Bone marrow (tissue), 2 donors: ENCODE measurements at regions not wholly inside any gene's neighbourhood (a gene's known extent, or its start where the extent isn't known, plus 50 kb on each side); places are given as distances from the start of the nearest gene placed in this dataset.

ENCODE experiments used
- DNase-seq, 2 donors: peaks; one replicate each; lab custom pipeline; 2025; lab: John Stamatoyannopoulos, UW

- no peak for DNase-seq
These were observed 314.1 kb upstream of the SLC35B3 start for GRCh38 chr6:8749465-8749864.

- DNase-seq = peak in 1 of 2 donors; percentile 39
These were observed 307.9 kb upstream of the SLC35B3 start for GRCh38 chr6:8743170-8743745.

- no peak for DNase-seq
These were observed 304.1 kb upstream of the SLC35B3 start for GRCh38 chr6:8739454-8739853.

DNA sequence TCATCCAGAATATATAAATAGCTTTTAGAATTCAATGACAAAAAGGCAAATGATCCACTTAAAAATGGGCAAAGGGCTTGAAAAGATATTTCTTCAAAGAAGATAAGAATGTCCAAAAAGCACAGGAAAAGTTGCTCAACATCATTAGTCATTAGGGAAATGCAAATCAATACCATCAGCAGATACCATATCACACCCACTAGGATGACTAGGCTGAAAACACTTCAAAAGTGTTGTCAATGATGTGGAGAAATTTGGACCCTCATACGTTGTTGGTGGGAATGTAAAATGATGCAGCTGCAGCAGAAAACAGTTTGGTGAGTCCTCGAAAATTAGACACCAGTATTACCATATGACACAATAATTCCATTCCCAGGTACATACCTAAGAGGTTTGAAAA, 303.6 kb upstream of the SLC35B3 start:
- no peak for DNase-seq

DNA sequence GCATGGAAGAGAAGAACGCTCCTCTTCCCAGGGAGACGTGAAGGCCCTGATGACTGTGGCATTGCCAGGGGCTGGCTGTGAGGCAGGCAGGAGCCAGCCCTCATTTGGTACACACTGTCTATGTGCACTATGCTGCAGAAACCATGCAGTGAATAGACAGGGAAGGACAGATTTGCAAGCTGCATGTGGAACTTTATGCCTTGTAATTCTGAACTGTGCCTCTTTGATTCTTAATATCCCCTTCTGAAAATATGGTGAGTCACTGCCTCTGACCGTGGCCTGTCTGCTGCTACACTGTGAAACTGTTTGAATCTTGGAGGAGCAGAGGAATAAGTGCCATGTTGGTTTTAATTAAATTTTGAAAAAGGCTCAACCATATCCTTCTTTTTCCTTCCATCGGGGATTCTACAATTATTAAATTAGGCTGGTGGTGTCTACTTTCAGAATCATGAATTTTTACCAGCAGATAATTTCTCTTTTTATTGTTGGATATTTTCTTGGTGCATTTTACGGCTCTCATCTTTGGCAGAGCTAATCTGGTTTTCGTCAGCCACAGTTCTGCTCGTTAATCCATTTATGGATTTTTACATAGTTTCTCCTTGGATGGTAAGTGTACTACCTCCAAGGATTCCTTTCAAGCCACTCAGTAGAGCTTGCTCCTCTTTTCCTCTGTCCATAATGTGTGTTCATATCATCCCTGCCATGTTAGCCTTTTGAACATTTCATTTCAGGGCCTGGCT, 301.0 kb upstream of the SLC35B3 start:
- DNase-seq = no peak

- DNase-seq = no peak
These were observed 298.5 kb upstream of the SLC35B3 start for GRCh38 chr6:8733879-8734278.

GRCh38 chr6:8731874-8732273, 296.5 kb upstream of the SLC35B3 start:
- DNase-seq = no peak

DNA sequence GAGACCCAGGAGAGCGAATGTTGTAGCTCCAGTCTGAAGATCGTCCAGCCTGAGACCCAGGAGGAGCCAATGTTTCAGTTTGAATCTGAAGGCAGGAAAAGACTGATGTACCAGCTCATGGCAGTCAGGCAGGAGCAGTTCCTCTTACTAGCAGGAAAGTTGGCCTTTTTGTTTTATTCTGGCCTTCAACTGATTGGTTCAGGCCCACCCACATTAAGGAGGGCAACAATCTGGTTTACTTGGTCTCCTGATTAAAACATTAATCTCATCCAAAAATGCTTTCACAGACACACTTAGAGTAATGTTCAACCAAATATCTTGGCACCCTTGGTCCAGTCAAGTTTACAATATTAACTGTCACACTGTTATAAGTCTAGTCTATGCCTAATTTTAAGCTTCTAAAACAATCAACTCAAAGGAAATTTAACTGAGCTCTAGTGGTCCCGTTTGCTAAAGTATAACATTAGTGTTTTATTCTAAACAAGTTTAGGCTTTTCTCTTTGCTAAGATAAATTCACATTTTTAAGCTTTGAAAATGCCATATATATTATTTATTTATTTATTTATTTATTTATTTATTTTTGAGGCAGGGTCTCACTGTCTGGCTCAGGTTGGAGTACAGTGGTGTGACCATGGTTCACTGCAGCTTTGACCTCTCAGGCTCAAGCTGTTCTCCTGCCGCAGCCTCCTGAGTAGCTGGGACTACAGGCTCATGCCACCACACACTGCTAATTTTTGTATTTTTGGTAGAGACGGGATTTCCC, 275.5 kb upstream of the SLC35B3 start:
- DNase-seq = no peak

DNA sequence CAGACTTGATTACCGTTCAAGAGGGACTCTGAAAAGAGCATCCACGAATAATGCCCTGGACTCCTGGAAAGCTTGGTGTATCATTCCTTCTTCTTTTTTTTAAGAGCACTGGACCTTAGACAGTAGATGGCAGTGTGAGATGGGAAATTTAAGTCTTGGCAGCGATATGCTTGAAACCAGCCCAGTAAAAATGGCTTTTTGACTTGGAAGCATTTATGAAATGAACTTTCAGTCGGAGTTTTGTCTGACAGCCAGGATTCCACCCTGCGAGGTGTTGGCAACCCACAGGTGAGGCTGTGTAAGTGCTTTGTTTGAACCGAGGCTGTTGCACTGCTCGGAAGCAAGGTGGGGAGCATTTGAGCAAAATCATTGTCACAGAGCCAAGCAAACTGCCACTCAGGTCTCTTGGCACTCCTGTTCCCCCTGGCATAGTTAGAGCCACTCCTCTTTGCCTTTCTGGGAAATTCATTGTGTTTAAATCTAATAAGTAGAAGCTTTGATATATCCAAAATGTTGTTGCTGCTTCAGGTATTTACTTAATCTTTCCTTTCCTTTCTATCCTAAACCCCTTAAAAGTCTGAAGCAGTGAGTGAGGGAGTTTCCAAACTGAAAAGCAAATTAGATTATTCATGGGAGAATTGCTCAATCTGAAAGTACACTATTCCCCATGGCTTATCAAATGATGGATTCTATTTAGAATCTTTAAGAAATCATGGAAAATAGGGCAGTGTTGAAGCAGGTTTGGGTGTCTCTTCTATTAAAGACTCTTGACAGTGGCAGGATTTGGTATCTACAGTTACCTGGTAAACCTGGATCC, 272.8 kb upstream of the SLC35B3 start:
- DNase-seq = peak in 1 of 2 donors; percentile 23

DNA sequence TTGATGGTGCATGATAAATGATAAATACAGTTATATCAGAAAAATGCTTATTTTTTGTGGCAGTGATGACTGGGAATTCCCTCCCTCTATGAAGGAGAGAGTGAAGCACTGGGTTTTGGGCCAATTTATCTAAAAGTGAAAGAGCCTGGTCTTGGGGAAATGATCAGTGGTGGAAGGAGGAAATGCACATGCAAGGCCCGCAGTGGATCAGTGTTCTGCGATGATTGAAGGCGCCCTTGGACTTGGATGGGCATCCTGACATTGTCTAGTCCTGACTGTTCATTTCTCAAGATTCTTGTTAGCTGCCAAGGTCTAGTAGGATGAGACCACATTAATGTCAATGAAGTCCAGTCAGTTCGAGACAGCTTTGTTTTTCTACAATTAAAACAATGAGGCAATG, 272.0 kb upstream of the SLC35B3 start:
- no peak for DNase-seq

DNA sequence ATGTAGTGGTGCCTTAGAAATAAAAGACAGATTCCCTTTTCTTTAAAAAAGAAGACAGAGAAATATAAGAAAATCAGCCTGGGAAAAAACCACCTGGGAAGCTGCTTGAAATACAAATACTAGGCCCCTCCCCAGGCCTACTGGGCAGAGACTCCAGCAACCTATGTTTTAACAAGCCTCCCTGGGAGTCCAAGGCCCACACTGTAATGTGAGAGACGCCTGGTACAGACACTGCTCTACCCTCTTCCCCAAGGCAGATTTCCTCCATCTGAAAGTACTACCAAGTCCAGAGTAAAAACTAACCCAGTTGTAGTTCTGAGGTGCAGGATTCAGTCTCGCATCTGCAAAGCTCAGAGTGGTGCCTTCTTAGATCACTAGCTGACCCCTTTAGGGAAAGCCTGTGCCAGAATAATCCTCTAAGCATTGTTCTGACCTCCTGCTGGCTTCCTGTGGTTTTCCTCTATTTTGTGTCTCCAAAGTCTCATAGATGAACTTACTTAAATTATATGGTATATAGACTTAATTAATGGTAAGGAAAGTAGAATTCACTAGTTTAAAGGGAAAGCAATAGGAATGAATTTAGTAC, 270.2 kb upstream of the SLC35B3 start:
- no peak for DNase-seq

- no peak for DNase-seq
These were observed 267.7 kb upstream of the SLC35B3 start for GRCh38 chr6:8703059-8703458.

DNA sequence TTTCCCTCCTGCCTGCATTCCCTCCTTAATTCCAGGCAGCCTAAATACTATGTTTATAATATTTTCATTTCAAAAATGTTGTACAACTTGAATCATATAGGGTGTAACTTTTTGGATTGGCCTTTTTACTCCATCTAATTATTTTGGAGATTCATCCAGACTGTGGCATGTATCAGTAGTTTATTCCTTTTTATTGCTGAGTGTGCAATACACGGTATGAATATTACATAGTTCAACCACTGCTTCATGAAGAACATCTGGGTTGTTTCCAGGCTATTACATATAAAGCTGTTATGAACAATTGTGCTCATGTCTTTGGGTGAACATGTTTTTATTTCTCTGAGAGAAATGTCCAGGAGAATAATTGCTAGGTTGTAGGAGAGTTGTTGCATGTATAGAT, 253.5 kb upstream of the SLC35B3 start:
- no peak for DNase-seq

- no peak for DNase-seq
These were observed 250.7 kb upstream of the SLC35B3 start for GRCh38 chr6:8686077-8686476.

GRCh38 chr6:8683204-8683603, 247.9 kb upstream of the SLC35B3 start:
- DNase-seq = no peak

DNA sequence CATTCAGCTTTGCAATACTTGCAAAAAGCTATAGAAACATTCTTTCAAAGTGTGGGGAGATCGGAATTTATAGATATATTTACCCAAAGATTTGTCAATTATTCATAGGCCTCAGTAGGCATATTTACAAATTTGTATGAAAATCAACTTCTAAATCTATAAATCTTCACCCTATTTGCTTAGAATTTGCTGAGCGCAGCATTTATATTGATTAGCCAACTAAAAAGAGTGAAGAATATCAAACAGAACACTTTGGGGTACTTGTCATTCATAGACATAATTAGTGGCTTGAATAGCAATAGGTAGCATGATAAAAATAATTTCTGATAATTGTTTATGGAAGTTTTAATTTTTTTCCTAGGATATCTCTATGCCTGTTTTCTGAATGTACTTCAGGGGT, 244.5 kb upstream of the SLC35B3 start:
- DNase-seq = no peak

- DNase-seq = no peak
These were observed 243.1 kb upstream of the SLC35B3 start for GRCh38 chr6:8678466-8678865.

GRCh38 chr6:8674126-8674525, 238.8 kb upstream of the SLC35B3 start:
- DNase-seq = no peak

DNA sequence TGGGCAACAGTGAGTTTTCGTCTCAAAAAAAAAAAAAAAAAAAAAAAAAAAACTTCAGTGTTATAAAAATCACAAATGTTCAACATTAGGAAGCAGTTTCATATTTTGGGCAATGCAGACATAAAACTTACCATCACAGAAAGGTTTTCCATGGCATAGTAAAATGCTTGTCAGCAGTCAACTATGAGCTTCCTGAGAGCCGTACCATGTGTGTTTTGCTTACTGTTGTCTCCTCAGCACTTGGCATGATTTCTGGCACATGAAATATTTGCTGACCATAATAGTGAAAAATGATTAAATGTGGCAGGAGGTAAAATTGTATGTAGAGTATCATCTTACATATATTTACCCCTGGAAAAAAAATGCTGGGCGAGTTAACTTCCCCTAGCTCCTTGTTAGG, 237.5 kb upstream of the SLC35B3 start:
- no peak for DNase-seq

DNA sequence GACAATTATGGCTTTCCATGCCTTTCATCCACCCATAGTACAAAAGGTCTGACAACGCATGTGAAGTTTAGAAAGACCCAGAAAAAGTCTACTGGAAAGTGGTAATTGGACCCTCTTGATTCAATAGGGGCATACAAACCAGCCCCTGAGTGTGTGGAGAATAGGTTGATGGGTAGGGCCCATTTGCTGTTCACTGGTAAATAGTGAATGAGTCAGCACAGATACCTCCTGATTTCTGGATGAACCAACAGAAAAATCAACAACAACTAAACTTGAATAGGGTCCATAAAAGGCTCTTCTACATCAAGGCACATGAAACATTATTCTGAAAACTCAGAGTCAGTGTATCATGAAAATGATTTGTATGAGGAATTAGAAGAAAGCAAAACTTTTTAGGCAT, 235.4 kb upstream of the SLC35B3 start:
- DNase-seq = no peak

GRCh38 chr6:8664700-8665099, 229.4 kb upstream of the SLC35B3 start:
- no peak for DNase-seq

DNA sequence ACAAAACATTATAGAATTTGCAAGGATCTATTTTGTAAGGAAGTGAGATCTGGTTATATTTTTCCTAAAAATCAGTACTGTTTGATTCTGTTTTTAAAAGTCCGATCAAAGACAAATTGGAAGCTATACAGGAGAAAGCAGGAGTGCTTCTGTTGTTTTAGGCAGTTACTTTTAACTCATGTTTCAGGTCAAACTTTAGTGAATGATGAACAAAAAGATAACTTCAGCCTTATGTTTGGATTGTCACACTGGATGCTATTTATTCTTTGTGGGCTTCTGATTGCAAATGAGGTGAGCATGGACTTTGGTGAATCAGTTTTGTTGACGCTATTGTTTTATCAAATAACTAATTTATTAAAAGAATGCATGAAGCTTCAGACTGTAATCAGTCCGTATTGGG, 228.7 kb upstream of the SLC35B3 start:
- no peak for DNase-seq
